RWPE2 (cell line): ENCODE measurements at regions not wholly inside any gene's neighbourhood (a gene's known extent, or its start where the extent isn't known, plus 50 kb on each side); places are given as distances from the start of the nearest gene placed in this dataset.

ENCODE experiments used
- ATAC-seq: fragments of 200-7000 bp; cut with Tn5 transposase; 3 replicates; pipeline ENCODE4 v1.9.1; 2021; ENCODE audit warnings: low read depth
- DNase-seq: peaks from one replicate; pipeline ENCODE4 v3.0.0-alpha.2; 2020; ENCODE audit warnings: low spot score
- H3K27ac ChIP-seq: fragments of 450-650 bp; 2 replicates; pipeline ENCODE4 v1.5.1; 2017; ENCODE audit warnings: mild to moderate bottlenecking; ENCODE audit not compliant: poor library complexity, severe bottlenecking
- H3K27me3 ChIP-seq: fragments of 250-450 bp; sonication (Bioruptor Pico); 2 replicates; pipeline ENCODE4 v1.5.1; 2021; ENCODE audit warnings: mild to moderate bottlenecking, moderate library complexity; ENCODE audit not compliant: insufficient read depth, poor library complexity, severe bottlenecking
- H3K36me3 ChIP-seq: fragments of 250-450 bp; sonication (Bioruptor Pico); 2 replicates; pipeline ENCODE4 v1.5.1; 2020; ENCODE audit warnings: low read depth, mild to moderate bottlenecking, moderate library complexity
- H3K4me1 ChIP-seq: fragments of 250-450 bp; sonication (Bioruptor Pico); 2 replicates; pipeline ENCODE4 v1.5.1; 2021; ENCODE audit warnings: mild to moderate bottlenecking, moderate library complexity; ENCODE audit not compliant: insufficient read depth, poor library complexity, severe bottlenecking
- H3K4me3 ChIP-seq: fragments of 250-450 bp; sonication (Bioruptor Pico); 2 replicates; pipeline ENCODE4 v1.5.1; 2021; ENCODE audit warnings: mild to moderate bottlenecking, moderate library complexity; ENCODE audit not compliant: severe bottlenecking
- H3K9me3 ChIP-seq: fragments of 250-450 bp; sonication (Bioruptor Pico); 2 replicates; pipeline ENCODE4 v1.5.1; 2021; ENCODE audit warnings: mild to moderate bottlenecking, moderate library complexity; ENCODE audit not compliant: severe bottlenecking
- TF ChIP-seq, protein P1 (sequence below): fragments of 450-650 bp; IDR thresholded peaks from one replicate; pipeline ENCODE4 v1.5.1; 2017; ENCODE audit warnings: mild to moderate bottlenecking, moderate library complexity; ENCODE audit not compliant: poor library complexity, severe bottlenecking

DNA sequence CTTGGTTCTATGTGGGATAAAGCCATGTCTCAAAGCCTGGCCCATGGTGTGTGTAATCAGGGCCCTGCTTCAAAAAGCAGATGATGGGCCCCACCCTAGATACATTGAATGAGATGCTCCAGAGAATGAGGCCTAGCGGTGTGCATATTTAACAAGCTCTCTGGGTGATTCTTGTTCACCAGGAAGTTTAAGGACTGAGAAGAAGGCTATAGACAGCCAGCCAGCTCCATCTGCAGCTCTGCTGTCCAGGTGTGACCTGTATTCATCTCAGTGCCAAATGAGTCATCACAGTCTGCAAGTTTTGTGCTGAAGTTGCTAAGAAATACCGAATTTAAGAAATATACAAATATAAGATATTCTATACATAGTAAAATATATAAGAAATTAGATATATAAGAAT, 182.0 kb upstream of the RUNX1 start:
- H3K36me3 ChIP-seq: no peaks in the 10 kb centered on the region
- H3K27me3 ChIP-seq: no peaks in the 10 kb centered on the region
- peaks cover 28% of the 10 kb centered on the region for H3K4me1 ChIP-seq
- DNase-seq (no peak), ATAC-seq (peak; percentile 72)
- H3K27ac ChIP-seq: peak overlapping the region; percentile 47
- H3K4me3 ChIP-seq: no peak overlapping the region
- TF ChIP-seq, protein P1, sequence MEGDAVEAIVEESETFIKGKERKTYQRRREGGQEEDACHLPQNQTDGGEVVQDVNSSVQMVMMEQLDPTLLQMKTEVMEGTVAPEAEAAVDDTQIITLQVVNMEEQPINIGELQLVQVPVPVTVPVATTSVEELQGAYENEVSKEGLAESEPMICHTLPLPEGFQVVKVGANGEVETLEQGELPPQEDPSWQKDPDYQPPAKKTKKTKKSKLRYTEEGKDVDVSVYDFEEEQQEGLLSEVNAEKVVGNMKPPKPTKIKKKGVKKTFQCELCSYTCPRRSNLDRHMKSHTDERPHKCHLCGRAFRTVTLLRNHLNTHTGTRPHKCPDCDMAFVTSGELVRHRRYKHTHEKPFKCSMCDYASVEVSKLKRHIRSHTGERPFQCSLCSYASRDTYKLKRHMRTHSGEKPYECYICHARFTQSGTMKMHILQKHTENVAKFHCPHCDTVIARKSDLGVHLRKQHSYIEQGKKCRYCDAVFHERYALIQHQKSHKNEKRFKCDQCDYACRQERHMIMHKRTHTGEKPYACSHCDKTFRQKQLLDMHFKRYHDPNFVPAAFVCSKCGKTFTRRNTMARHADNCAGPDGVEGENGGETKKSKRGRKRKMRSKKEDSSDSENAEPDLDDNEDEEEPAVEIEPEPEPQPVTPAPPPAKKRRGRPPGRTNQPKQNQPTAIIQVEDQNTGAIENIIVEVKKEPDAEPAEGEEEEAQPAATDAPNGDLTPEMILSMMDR: peak; percentile 8
- no peaks in the 10 kb centered on the region for H3K9me3 ChIP-seq

- no peak overlapping the region for H3K27ac ChIP-seq
- TF ChIP-seq, protein P1: no peak
- ATAC-seq: no peak
- no peaks in the 10 kb centered on the region for H3K27me3 ChIP-seq
- H3K4me3 ChIP-seq: no peak overlapping the region
- H3K4me1 ChIP-seq: peaks cover 32% of the 10 kb centered on the region
- H3K36me3 ChIP-seq: no peaks in the 10 kb centered on the region
- no peaks in the 10 kb centered on the region for H3K9me3 ChIP-seq
- DNase-seq: no peak
These were observed 180.2 kb upstream of the RUNX1 start for GRCh38 chr21:35229290-35229689.

DNA sequence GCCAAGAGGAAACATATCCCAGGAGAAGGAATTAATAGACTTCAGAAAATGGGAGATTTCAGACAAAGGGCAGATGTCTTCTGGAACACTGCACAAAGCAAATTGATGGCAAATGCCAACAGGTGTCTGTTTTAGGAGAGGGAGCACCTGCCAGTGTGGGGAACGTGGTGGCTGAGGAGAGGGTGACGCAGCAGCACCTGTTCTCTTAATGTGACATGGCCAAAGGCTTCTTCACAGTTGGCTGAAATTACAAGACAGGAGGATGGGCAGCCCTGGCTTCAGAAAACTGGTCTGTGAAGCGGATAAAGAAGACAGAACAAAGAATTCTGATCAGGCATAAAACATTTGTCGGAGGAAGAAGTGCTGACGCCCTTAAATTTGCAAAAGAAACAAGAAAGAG, 178.7 kb upstream of the RUNX1 start:
- Histone ChIP-seq H3K27me3 (no peaks in the 10 kb centered on the region), H3K9me3 (no peaks in the 10 kb centered on the region)
- DNase-seq: no peak

DNA sequence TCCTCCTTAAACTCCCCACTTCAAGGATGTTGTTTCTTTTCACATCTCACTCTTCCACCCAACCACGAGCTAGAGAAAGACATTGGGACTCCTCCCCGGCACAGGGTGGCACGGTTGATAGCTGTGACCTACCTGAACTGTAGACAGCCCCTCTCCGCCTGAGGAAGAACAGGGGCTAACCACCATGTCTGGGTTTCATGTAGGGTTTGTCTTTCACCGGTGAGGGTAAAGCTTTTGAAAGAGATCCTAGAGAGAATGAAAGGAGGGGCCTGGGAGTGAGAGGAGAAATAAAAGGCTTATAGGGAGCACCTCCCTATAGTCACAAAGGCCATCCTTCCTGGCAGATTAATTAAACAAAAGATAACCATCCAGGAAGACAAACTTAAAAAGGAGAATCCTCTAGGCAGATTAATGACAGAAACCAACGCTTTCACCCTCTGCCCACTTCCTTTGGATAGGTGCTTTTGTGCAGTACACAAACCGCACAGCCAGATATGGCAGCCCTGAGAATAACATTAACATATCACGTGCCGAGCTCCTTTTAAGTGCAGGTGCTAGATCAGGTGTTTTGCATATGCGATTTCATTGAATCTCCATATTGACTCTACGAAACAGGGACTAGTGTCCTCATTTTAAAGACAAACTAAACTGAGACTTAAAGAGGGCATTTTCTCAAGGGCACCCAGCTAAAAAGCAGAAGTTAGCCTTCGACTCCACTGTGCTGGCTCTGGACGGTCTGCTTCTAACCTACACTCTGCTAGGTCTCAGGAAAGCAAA, 178.1 kb upstream of the RUNX1 start:
- no peaks in the 10 kb centered on the region for H3K36me3 ChIP-seq
- no peak for ATAC-seq
- no peaks in the 10 kb centered on the region for H3K9me3 ChIP-seq
- no peak overlapping the region for H3K4me3 ChIP-seq
- H3K4me1 ChIP-seq: peaks cover 28% of the 10 kb centered on the region
- H3K27ac ChIP-seq: no peak overlapping the region
- DNase-seq: no peak
- no peaks in the 10 kb centered on the region for H3K27me3 ChIP-seq
- TF ChIP-seq, protein P1: no peak

More for the DNA sequence above, 178.7 kb upstream of the RUNX1 start:
- Histone ChIP-seq H3K27ac (no peak overlapping the region), H3K4me3 (no peak overlapping the region), H3K36me3 (no peaks in the 10 kb centered on the region), H3K4me1 (peaks cover 33% of the 10 kb centered on the region)
- TF ChIP-seq, protein P1: no peak
- no peak for ATAC-seq

DNA sequence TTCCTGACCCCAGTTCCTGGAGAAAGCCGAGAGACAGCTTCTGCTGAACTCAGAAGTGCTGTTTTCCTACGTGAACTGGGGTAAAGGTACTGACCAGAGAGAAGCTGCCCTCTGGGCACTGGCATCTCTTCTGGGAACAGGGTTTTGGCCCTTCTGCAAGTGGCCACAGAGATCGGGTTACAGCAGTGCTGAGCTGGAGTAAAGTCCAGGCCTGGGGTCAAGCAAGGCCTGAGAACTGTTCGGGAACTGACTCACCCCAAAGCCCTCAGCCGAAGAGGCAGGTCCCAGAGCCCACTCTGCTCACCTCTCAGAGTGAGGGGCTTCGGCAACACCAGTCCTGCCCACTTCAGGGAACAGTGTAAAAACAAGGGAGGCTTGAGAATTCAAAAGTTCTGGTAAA, 177.2 kb upstream of the RUNX1 start:
- DNase-seq: no peak
- TF ChIP-seq, protein P1: no peak

More for the DNA sequence above, 177.2 kb upstream of the RUNX1 start:
- H3K27me3 ChIP-seq: no peaks in the 10 kb centered on the region
- peaks cover 20% of the 10 kb centered on the region for H3K4me1 ChIP-seq
- no peaks in the 10 kb centered on the region for H3K9me3 ChIP-seq
- peak; percentile 60; the same call in 2 of the 3 replicates for ATAC-seq
- no peaks in the 10 kb centered on the region for H3K36me3 ChIP-seq
- no peak overlapping the region for H3K27ac ChIP-seq
- H3K4me3 ChIP-seq: no peak overlapping the region
